ENCODE measurements at regions not wholly inside any gene's neighbourhood (a gene's known extent, or its start where the extent isn't known, plus 50 kb on each side); places are given as distances from the start of the nearest gene placed in this dataset.

DNA sequence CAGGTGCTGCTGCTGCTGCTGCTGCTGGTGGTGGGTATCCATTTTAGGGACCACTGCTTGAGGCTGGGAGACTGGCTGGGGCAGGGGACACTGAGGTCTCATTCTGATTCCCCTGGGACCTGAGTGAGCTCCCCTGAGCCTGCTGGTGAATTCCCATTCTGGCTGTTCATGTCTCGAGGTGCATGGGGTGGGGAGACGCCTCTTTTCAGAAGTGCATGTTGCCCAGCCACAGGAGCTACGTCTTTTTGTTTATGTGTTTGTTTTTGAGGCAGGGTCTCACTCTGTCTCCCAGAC is 133.4 kb downstream of the RHOU start:
- H3K4me3 Mint-ChIP-seq: no peak overlapping the region
- Histone ChIP-seq H3F3A (replicated peaks; ENCODE audit: low read depth) (no peaks in the 10 kb centered on the region; the same call in 1 of the 2 replicates), H3K36me3 (ENCODE audit: insufficient read depth) (no peaks in the 10 kb centered on the region), H3K9me2 (ENCODE audit: insufficient read depth) (no peaks in the 10 kb centered on the region), H3K27me3 (ENCODE audit: insufficient read depth) (no peaks in the 10 kb centered on the region), H3K4me3 (no peak overlapping the region), H3K27ac (ENCODE audit: low read depth) (no peak overlapping the region), H4K20me1 (replicated peaks; ENCODE audit: insufficient read depth) (no peaks in the 10 kb centered on the region), H3K4me1 (ENCODE audit: insufficient read depth) (peaks cover 18% of the 10 kb centered on the region; the same call in 1 of the 2 replicates), H2AFZ (no peak overlapping the region), H3K79me2 (replicated peaks; ENCODE audit: insufficient read depth) (no peaks in the 10 kb centered on the region), H3K4me2 (no peak overlapping the region)
- H3K9me3 Mint-ChIP-seq: no peaks in the 10 kb centered on the region
- no peak for ATAC-seq
- no peak overlapping the region for H3K27ac Mint-ChIP-seq
- TF ChIP-seq EZH2phosphoT487 (IDR thresholded peaks at IDR 0.05; ENCODE audit: unreplicated experiment) (no peak), NANOG (IDR thresholded peaks at IDR 0.05; ENCODE audit: borderline replicate concordance) (no peak), STAT1 (IDR thresholded peaks at IDR 0.05; ENCODE audit: unreplicated experiment) (no peak), CREB1 (CRISPR knock-in tag; IDR thresholded peaks at IDR 0.05; ENCODE audit: low read depth) (no peak), ZNF331 (CRISPR knock-in tag; IDR thresholded peaks at IDR 0.05; ENCODE audit: low read depth) (no peak), EZH2 (IDR thresholded peaks at IDR 0.05; ENCODE audit: low read depth, unreplicated experiment) (no peak), POLR2AphosphoS5 (IDR thresholded peaks at IDR 0.05; ENCODE audit: low read depth) (no peak), JUNB (IDR thresholded peaks at IDR 0.05; ENCODE audit: unreplicated experiment) (no peak), ZNF114 (CRISPR knock-in tag; IDR thresholded peaks at IDR 0.05) (no peak), CTCF (conservative IDR thresholded peaks at IDR 0.05; ENCODE audit: low read depth in 2 of 2) (no peak)
- TF ChIP-seq, protein P1, sequence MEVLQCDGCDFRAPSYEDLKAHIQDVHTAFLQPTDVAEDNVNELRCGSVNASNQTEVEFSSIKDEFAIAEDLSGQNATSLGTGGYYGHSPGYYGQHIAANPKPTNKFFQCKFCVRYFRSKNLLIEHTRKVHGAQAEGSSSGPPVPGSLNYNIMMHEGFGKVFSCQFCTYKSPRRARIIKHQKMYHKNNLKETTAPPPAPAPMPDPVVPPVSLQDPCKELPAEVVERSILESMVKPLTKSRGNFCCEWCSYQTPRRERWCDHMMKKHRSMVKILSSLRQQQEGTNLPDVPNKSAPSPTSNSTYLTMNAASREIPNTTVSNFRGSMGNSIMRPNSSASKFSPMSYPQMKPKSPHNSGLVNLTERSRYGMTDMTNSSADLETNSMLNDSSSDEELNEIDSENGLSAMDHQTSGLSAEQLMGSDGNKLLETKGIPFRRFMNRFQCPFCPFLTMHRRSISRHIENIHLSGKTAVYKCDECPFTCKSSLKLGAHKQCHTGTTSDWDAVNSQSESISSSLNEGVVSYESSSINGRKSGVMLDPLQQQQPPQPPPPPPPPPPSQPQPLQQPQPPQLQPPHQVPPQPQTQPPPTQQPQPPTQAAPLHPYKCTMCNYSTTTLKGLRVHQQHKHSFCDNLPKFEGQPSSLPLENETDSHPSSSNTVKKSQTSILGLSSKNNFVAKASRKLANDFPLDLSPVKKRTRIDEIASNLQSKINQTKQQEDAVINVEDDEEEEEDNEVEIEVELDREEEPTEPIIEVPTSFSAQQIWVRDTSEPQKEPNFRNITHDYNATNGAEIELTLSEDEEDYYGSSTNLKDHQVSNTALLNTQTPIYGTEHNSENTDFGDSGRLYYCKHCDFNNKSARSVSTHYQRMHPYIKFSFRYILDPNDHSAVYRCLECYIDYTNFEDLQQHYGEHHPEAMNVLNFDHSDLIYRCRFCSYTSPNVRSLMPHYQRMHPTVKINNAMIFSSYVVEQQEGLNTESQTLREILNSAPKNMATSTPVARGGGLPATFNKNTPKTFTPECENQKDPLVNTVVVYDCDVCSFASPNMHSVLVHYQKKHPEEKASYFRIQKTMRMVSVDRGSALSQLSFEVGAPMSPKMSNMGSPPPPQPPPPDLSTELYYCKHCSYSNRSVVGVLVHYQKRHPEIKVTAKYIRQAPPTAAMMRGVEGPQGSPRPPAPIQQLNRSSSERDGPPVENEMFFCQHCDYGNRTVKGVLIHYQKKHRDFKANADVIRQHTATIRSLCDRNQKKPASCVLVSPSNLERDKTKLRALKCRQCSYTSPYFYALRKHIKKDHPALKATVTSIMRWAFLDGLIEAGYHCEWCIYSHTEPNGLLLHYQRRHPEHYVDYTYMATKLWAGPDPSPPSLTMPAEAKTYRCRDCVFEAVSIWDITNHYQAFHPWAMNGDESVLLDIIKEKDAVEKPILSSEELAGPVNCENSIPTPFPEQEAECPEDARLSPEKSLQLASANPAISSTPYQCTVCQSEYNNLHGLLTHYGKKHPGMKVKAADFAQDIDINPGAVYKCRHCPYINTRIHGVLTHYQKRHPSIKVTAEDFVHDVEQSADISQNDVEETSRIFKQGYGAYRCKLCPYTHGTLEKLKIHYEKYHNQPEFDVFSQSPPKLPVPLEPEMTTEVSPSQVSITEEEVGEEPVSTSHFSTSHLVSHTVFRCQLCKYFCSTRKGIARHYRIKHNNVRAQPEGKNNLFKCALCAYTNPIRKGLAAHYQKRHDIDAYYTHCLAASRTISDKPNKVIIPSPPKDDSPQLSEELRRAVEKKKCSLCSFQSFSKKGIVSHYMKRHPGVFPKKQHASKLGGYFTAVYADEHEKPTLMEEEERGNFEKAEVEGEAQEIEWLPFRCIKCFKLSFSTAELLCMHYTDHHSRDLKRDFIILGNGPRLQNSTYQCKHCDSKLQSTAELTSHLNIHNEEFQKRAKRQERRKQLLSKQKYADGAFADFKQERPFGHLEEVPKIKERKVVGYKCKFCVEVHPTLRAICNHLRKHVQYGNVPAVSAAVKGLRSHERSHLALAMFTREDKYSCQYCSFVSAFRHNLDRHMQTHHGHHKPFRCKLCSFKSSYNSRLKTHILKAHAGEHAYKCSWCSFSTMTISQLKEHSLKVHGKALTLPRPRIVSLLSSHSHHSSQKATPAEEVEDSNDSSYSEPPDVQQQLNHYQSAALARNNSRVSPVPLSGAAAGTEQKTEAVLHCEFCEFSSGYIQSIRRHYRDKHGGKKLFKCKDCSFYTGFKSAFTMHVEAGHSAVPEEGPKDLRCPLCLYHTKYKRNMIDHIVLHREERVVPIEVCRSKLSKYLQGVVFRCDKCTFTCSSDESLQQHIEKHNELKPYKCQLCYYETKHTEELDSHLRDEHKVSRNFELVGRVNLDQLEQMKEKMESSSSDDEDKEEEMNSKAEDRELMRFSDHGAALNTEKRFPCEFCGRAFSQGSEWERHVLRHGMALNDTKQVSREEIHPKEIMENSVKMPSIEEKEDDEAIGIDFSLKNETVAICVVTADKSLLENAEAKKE (CRISPR knock-in tag; IDR thresholded peaks at IDR 0.05): no peak
- TF ChIP-seq, protein P2, sequence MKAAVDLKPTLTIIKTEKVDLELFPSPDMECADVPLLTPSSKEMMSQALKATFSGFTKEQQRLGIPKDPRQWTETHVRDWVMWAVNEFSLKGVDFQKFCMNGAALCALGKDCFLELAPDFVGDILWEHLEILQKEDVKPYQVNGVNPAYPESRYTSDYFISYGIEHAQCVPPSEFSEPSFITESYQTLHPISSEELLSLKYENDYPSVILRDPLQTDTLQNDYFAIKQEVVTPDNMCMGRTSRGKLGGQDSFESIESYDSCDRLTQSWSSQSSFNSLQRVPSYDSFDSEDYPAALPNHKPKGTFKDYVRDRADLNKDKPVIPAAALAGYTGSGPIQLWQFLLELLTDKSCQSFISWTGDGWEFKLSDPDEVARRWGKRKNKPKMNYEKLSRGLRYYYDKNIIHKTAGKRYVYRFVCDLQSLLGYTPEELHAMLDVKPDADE (IDR thresholded peaks at IDR 0.05): no peak
- TF ChIP-seq, protein P3, sequence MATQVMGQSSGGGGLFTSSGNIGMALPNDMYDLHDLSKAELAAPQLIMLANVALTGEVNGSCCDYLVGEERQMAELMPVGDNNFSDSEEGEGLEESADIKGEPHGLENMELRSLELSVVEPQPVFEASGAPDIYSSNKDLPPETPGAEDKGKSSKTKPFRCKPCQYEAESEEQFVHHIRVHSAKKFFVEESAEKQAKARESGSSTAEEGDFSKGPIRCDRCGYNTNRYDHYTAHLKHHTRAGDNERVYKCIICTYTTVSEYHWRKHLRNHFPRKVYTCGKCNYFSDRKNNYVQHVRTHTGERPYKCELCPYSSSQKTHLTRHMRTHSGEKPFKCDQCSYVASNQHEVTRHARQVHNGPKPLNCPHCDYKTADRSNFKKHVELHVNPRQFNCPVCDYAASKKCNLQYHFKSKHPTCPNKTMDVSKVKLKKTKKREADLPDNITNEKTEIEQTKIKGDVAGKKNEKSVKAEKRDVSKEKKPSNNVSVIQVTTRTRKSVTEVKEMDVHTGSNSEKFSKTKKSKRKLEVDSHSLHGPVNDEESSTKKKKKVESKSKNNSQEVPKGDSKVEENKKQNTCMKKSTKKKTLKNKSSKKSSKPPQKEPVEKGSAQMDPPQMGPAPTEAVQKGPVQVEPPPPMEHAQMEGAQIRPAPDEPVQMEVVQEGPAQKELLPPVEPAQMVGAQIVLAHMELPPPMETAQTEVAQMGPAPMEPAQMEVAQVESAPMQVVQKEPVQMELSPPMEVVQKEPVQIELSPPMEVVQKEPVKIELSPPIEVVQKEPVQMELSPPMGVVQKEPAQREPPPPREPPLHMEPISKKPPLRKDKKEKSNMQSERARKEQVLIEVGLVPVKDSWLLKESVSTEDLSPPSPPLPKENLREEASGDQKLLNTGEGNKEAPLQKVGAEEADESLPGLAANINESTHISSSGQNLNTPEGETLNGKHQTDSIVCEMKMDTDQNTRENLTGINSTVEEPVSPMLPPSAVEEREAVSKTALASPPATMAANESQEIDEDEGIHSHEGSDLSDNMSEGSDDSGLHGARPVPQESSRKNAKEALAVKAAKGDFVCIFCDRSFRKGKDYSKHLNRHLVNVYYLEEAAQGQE (IDR thresholded peaks at IDR 0.05; ENCODE audit: unreplicated experiment): no peak
- no peaks in the 10 kb centered on the region for H3K36me3 Mint-ChIP-seq (ENCODE audit: low read depth)
- DNase-seq (ENCODE audit: low spot score): no peak
- peaks cover 38% of the 10 kb centered on the region for H3K4me1 Mint-ChIP-seq
- H3K27me3 Mint-ChIP-seq (ENCODE audit: insufficient read depth, low read depth, poor library complexity): peaks cover 8% of the 10 kb centered on the region

All from GM23338 (cell line).